ENCODE measurements at regions not wholly inside any gene's neighbourhood (a gene's known extent, or its start where the extent isn't known, plus 50 kb on each side); places are given as distances from the start of the nearest gene placed in this dataset.
"Not testable (repeated sequence)": the region's sequence is repeated elsewhere in the genome, so short reads cannot be mapped to it uniquely, and the experiment has no call there.

DNA sequence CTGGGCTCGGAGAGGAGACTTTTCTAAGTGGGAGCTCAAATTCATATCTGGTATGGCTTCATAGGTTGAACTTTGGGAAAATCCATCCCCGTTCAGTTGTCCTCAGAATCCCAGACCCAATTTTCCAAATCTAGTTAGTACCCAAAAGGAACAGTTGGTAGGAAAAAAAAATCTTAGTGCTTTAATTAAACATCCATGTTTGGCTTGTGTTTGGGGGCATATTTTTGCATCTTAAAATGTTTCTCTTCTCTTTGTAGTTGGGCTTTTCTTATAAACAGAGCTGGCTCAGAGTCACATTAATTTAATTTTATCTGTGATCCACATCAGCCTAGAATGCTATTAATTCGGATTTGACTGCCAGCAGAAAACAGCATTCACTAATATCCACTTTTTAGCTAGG lies 165.9 kb downstream of the BUB3 start:
- no peak for DNase-seq

DNA sequence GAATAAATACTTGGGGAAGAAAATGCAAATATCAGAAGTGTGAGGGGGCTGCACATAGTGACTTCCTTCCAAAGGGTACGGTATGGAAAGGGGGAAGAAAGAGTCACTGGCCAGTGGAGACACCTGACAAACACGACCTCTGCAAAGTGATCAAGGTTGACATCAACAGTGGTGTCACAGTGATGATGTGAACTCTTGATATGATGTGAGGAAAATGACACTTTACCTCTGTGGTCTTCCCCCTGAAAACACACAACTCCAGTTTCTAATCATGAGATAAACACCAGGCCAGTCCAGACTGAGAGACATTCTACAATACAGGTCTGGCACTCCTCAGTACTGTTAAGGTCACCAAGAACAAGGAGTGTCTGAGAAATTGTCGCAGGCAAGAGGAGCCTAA lies 169.7 kb downstream of the BUB3 start:
- no peak for DNase-seq

DNA sequence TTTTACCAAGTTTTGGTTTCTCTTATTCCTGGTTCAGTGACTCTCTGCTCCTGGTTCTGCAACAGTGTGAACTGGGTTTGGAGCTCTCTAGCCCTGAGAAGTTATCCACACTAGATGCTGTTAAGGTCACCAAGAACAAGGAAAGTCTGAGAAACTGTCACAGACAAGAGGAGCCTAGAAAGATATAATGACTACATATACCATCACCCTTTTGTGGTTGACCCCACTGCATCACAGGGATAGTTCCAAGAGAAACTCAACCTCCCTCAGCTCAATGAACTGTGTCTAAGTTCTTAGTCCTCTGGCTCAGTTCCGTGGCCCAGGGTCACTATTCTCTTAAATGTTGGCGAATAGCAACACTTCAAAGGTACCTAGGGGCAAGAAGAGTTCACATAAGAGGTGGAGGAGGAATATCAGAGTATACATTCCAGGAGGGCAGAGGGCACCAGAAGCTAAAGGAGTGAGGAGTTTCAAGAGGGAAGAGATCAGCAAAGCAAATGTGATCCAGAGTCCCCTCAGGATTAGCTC lies 171.5 kb downstream of the BUB3 start:
- DNase-seq: no peak

DNA sequence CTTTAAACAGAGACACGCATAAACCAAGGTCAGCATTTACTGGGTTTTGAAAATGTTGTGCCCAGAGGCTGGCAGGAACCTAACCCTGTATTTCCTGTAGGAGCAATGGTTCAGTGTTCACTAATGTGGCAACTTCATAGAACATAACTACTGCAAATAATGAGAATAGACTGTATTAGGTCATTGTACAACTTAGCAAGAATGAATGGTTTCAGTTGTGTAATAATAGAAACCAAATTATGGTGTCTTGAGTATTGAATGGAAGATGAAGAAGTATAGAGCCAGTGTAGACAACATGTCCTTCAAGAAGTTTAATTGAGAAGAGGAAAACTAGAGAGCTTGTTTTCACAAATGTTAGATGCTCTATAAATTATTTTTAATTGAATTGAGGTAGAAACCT lies 172.5 kb downstream of the BUB3 start:
- DNase-seq: no peak

DNA sequence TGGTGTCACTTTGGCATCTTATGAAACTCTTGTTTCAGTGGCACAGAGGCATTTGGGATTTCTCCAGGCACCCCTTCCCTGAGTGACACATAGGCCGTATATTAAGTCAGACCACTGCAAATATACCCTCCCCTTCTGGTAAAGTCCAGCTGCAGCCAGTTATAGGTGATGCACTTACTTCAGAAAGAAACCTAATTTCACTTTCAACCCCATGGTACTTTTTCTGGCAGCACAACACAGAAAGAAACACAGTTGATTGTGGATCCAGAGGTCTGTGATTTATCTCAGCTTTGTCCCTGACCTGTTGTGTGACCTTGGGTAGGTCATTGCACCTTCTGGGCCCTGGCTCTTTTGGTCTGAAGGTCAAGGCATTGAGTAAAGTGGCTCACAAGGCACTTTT lies 173.2 kb downstream of the BUB3 start:
- DNase-seq: no peak

DNA sequence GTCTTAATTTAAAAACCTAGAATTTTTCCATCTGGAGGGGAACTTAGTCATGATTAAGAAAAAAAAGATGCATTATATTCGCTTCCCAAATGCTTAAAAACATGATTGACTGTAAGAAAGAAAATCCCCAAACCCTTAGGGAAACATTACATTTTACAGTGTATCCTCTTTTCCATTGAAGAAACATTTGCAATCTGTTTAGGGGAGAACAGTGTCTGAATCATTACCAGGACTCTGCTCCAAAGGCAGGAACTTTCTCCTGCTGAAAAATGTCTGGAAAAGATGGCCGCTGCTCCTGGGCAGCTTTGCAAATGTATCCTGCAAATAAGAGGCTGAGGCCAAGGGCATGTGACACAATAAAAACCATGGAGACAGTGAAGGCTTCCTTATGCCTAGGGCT lies 173.7 kb downstream of the BUB3 start:
- DNase-seq: no peak

DNA sequence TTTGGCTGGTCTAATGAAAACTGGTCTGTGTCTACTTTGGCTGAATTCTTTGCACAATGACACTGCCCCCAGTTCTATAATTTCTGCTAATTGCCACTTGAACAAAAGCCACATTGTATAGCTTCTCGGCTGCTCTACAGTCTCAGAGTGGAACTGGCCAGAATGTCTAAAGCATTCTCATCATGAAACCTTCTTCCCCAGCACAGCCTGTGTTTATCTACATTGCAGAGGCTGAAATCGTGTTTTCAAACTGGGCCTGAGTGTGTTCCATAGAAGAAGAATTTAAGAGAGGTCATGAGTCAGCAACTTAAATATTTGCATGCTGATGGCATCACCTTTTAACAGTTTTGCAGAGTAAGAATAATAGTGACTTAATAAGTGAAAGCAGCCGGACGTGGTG lies 177.2 kb downstream of the BUB3 start:
- no peak for DNase-seq

DNA sequence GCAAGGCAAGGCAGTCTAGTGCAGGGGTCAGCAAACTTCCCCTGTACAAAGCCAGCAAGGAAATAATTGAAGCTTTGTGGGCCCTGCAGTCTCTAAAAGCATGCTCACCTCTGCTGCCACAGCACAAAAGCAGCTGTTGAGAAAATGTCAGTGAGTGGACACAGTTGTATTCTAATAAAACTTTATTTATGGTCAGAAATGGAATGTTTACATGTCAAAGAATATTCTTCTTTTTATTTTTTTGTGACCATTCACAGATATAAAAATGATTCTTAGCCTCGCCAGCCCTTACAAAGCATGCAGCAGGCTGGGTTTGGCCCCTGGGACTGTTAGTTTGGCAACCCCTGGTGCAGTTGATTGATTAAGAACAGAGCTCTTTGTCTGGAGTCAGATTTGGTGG lies 192.4 kb downstream of the BUB3 start:
- no peak for DNase-seq

DNA sequence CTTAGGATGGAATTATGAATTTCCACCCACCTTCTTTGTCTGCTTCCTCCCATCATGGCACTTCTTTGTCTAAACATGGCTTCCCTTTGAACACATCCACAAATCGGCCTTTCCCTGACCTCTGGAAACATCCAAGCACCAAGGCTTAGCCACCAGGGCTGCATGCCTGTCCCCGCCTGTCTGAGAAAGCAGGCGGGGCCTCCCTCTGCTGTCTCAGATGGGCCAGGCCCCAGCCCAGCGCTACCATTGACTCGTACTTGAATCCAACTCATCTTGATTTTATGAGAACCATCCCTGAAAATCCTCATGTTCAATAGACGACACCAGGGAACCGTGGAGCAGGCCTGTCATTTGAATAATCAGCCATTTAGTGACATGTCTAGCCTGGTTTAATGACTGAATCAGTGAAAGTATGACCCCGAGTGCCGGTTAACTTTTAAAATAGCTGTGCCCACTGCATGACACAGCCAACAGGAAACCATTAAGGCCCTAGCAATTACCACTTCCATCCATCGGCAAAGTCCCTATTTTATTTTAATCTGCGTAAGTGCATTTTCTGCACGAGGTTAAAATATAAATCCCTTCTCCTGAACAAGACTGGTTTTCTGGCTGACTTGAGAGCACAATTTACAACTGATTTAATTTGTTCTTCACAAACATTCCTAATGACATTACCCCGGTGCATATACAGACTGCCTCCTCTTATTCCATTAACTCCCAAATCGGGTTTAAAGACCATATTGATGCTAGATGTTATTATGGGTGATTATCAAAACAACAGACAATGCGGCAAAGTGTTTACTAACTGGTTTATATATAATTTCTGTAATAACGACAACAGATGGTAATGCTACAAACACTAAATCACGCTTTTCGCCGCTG lies 194.7 kb downstream of the BUB3 start:
- DNase-seq: no peak

DNA sequence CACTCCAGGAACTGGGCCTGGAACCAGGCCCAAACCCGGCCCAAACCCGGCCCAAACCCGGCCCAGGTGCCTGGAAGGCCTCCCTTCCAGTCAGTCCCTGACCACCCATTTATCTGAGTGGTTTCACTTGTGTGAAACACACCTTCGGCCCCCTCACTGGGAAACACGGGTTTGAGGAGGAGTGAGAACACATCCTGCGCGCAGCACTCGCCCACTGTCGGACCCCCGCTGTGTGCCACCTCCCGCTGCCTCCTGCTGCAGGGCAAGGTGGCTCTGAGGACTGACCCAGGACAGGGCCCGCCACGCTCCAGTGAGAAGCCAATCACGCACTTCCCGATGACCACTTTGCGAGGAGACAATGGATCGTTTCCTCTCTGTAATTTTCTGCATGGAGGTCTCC lies 197.5 kb downstream of the BUB3 start:
- DNase-seq: no peak

DNA sequence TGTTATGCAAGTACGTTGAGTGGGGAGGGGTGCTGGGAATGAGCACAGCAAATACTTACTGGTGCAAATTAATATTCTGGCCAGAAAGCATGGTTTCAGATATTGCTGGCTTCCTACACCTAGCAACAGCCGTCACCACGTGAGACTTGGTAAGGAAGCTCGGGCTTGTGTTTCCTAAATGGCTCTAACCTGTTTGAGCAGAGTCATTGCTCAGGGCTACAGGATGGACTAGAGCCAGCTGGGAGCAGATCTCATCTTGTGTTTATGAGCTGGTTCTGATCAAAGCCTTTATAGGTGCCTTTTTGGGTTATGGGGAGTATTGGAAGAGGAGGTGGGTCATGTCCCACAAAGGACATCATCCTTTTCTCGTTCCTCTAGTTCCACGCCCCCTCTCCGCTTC lies 200.3 kb downstream of the BUB3 start:
- DNase-seq: no peak

DNA sequence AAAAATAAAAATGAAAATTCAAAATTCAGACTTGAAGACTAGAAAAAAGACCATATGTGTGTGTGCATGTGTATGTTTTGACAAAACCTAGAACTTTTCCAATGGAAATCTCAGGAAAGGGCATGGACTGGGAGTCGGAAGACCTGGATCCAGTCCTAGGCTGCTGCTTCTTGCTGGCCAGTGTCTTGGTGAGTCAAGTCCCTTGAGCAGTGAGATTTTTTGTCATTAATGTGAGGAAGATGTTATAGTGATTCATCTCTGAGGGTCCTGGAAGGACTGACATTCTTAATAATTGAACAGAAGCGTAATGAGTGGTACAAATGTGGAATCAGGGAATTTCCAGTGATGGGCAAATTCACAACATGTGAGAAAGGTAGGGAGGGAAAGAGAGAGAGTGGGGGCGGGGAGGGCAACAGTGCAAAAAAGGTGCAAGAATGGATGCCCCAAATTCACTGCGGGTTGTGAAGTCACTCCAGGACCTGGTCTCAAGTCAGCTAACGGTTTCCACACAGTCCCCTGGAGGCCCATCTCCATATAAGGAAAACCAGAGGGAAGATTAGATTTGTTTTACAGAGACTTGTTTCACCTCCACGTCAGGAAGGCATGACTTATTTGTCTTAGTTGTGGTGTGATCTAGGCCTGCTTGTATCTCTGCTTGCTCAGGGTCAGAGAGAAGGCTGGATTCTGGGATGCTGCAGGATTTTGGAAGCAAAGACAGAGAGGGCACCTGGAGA lies 201.7 kb downstream of the BUB3 start:
- DNase-seq: no peak

DNA sequence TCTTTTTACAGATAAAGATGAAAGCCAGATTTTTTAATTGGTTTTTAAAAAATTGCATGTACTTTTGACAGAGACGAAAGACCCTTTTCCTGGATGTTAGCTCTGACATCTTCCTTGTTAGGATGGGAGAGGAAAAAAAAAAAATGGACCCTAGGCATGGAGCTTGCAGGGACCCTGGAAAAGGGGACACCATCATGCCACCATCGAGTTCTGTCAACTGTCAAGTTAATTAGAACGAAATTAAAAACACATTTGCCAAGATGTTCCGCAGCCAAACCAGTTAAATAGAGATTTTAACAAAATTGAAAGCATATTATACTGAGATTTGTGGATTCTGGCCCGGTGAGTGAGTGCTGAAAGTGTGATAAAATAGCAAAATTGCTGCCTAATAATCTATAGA lies 202.6 kb downstream of the BUB3 start:
- DNase-seq: no peak

DNA sequence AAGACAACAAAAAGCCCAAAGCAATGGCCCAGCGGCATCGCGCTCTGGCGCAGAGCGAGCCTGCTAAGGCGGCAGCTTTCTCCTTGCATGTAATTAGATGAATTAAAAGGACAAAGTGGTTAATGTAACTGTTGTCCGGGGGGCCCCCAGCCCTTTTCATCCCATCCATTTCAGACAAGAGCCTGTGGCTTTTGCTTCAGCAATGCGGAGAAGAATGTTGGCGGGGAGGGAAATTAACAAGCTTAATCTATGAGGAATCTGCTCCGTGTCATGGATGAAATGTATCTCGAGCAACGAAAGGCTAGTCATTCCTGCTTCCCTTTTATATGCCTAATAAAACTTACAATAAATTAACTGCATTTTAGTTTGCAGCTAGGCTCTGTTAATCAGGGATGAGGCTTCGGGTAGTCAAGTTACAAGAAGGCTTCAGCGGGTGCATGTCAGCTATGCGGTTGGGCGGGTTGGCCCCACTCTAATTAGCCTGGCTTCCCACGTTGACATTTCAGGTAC lies 203.3 kb downstream of the BUB3 start:
- DNase-seq: no peak

DNA sequence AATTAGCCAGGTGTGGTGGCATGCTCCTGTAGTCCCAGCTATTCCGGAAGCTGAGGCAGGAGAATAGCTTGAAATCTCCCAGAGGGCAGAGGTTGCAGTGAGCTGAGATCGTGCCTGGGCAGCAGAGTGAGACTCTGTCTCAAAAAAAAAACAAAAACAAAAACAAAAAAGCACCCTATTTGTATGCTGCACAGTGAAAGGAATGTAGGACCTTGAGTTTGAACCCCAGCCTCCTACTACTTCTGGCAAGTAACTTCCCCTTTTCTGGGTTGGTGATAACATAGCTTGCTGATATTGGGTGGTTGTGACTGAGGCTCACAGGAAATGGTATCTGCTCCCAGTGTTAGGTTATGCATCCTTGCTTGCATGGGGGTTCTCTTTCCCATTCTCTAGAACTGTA lies 205.3 kb downstream of the BUB3 start:
- DNase-seq: peak in 1 of 2 donors; percentile 20

DNA sequence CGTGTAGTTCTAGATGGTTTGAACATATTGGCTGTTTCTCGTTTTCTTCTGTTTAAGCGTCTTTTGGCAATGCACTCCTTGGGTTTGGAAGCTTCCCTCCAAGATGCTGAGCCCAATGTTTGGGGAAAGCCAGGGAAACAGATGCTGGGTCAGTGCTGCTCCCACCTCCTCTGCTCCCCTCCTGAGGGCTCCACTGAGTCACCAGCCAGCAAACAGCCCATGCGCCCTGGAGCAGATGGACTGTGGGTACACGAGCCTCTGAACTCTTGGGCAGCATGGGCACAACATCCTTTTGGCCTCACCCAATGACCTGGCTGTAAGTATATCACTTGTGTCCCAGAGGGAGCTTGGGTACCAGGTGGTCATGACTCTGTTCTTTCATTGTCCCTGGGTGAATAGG lies 207.6 kb downstream of the BUB3 start:
- DNase-seq: no peak

DNA sequence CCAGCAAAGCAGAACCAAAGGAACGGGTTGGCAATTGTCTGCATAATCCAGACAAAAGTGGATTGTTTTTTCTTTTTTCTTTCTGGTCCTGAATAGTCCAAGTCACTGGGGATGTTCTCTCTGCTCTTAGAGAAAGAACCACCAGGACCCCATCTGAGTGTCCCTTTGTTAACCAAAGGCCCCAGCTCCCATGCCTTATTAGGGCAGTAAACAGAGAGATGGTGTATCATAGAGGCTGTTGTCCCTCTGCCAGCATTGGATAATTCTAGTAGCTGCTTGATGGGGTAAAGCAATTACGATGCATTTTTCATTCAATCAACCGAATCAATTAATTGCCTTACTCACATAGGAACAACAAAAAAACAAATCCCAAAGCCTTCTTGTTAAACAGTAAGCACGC lies 213.0 kb downstream of the BUB3 start:
- DNase-seq: no peak

DNA sequence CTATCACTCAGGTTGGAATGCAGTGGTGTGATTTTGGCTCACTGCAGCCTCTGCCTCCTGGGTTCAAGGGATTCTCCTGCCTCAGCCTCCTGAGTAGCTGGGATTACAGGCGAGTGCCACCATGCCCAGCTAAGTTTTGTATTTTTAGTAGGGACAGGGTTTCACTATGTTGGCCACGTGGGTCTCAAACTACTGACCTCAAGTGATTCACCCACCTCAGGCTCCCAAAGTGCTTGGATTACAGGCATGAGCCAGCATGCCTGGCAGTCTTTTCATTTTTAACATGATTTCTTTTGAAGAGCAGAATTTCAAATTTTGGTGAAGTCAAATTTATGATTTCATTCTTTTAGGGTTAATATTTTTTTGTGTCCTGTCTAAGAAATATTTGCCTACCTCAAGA lies 217.4 kb downstream of the BUB3 start:
- DNase-seq: not testable (repeated sequence)

DNA sequence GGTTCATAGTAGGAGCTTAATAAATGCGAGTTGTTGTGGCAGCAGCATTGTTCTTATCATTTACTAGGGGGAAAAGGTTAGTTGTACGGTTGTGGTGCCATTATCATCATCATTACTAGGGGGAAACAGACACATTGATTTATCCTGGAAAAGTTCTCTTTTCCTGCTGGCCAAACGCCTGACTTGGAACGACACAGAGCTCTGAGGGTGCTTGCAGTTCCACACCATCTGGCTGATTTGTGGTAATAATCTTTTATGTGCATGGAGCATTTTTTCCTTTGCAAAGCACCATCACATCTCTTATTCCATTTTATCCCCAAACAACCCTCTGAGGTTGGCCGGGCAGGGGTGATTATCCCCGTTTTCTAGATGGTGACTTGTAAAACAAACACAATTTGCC lies 219.4 kb downstream of the BUB3 start:
- no peak for DNase-seq

DNA sequence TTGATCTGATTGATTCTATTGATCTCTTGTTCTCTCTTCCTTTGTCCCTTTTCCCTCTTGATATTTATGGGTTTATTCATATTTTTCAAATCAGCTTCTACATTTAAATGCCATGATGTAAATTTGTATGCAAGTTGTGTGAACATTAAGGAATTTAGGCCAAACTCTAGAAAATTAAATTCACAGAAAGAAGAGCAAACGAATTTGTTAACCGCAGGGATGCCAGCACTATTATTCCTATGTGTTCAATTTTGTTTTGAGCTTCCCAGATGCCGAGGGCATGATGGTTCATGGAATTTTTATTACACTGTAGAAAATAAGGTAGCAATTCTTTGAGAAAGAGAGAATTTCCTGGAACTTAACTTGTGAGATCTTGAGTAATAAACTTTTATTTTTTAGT lies 220.9 kb downstream of the BUB3 start:
- no peak for DNase-seq

DNA sequence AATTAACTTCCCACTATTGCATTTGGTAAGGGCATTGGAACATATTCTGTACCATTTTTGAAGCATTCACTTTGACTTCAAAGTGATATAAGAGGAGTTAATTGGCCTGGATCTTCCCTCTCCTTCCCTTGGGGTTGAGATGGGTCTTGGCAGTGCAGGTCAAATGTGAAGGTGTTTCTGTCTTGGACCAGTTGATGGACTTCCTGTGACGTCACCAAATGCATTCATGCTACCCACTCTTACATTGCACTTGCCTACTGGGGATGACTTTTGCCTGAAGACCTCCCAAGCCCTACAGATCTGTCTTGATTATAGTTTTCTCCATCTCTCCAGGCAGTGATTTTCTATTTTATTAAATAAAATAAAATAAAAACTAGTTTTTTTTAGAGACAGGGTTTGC lies 221.5 kb downstream of the BUB3 start:
- no peak for DNase-seq

DNA sequence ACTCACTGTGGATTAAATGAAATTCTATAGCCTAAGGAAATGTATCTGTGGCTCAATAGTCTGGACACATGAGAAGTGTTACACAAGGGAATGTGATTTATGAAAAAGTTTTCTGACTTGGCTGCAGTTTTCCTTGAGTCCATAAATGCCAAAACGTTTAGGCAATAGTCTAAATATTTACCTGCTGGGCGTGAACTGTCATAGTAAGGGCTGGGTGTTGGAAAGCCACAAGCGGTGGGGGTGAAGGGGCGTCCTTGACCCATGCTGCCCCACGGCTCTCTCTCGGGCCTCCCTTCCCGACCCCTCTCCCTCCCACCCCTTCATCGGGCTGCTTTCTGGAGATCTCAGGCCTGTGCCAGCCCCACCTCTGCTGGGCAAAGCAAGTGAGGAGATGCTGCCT lies 223.7 kb downstream of the BUB3 start:
- DNase-seq: no peak

DNA sequence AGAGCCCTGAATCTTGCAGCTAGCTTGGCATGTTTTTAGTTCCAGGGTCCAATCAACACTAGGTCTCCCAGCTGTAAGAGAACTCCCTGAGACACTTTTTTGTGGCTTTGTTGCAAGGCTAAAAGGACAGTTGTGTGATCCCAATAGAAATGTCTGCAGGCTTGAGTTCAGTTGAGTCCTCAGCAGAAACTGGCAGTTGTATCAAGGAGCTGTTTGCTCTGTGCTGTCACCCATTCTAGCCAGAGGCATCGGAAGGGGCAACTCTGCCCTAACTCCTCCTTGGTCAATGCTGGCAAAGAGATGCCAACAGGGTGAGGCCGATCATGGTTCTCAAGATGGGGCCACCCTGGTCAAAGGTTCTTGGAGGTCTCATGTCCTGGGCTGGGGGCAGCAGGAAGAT lies 224.1 kb downstream of the BUB3 start:
- no peak for DNase-seq

DNA sequence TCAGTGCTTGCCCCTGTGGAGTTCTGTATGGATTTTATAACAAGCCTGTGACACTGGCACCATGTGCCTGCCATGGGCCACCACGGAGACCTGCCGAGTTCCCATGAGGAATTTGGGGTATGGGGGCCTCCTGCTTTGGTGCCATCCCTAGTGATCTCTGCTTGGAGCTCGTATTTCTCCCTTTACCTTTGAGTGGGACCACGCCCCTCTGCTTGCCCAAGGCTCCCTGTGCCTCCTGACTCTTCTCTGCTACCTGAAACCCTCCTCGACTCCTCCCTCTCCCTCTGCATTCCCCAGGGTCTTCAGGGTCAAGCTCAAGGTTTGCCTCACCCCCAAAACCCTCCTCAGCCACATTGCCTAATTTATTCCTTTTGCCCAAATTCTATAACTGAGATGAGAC lies 225.0 kb downstream of the BUB3 start:
- DNase-seq: no peak
